ENCODE measurements at regions not wholly inside any gene's neighbourhood (a gene's known extent, or its start where the extent isn't known, plus 50 kb on each side); places are given as distances from the start of the nearest gene placed in this dataset. TPM values are rescaled to one million over a fixed set of nuclear protein-coding genes. Genes with fewer than 3 reads are reported as not detected.

- Histone ChIP-seq H3K9ac (ENCODE audit: low read depth, low read length) (no peak overlapping the region), H3K9me3 (replicated peaks; ENCODE audit: low read length) (no peaks in the 10 kb centered on the region), H3K27me3 (ENCODE audit: control insufficient read depth, insufficient read depth, low read length) (no peaks in the 10 kb centered on the region)
These were observed 55.1 kb upstream of the TTC14 start for GRCh38 chr3:180546863-180547262.

GRCh38 chr3:180548050-180548449 is 53.9 kb upstream of the TTC14 start:
- peaks cover 3% of the 10 kb centered on the region for H3K4me1 ChIP-seq (ENCODE audit: control insufficient read depth, insufficient read depth, low read length)
- no peaks in the 10 kb centered on the region for H3K27me3 ChIP-seq (ENCODE audit: control insufficient read depth, insufficient read depth, low read length)
- H3K36me3 ChIP-seq (ENCODE audit: insufficient read depth, low read length): no peaks in the 10 kb centered on the region
- H3K4me3 ChIP-seq (ENCODE audit: low read length): no peak overlapping the region
- H3K9ac ChIP-seq (ENCODE audit: low read depth, low read length): no peak overlapping the region
- H3K9me3 ChIP-seq (replicated peaks; ENCODE audit: low read length): no peaks in the 10 kb centered on the region
- H3K4me2 ChIP-seq (ENCODE audit: low read length): no peak overlapping the region

More at GRCh38 chr3:180546863-180547262, 55.1 kb upstream of the TTC14 start:
- no peak overlapping the region for H3K4me3 ChIP-seq (ENCODE audit: low read length)
- no peaks in the 10 kb centered on the region for H3K36me3 ChIP-seq (ENCODE audit: insufficient read depth, low read length)
- H3K4me2 ChIP-seq (ENCODE audit: low read length): no peak overlapping the region
- peaks cover 3% of the 10 kb centered on the region for H3K4me1 ChIP-seq (ENCODE audit: control insufficient read depth, insufficient read depth, low read length)

Small RNAs in the stretch of these regions (small RNA-seq; reads per million reads assigned to genes)
- gene AC134503.1: not detected
- not detected for gene RF00096
- 0.42 reads per million for gene RNA5SP149

Data from skeletal muscle satellite cell (primary cell).